ENCODE measurements at regions not wholly inside any gene's neighbourhood (a gene's known extent, or its start where the extent isn't known, plus 50 kb on each side); places are given as distances from the start of the nearest gene placed in this dataset.
A peak's percentile ranks its signal among the peaks of the same experiment; 100 is the strongest.

DNA sequence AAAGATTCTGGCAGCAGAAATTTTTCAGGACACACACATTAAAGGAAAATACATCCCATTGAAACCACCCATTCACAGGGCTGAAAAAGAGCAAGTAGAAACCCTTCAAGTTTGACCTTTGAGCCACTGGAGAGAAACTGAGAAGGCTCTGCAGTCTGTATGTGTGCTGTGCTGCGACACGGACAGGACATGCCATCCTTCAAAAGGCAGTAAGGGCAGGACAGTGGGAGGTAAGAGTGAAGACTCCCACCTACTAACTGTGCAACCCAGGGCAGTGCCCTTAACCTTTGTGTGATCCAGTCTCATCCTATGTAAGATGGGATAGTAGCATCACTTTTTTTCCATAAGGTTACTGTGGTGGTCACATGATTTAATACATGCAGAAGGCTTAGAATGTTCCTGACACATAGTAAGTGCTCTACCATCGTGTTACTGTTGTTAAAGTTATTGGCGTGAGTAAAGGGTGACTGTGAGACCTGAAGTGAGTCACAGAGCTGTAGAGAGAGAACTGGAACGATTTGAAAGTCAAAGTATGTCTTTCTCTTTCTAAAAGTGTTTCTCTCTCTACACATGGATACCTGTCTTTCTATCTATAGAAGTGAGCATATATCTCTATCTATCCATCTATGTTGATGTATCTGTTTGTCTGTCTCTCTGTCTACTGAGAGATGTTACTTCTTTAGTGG is 153.7 kb upstream of the OLIG3 start:
- no peak overlapping the region for H3K4me3 ChIP-seq (ENCODE audit: control insufficient read depth, low read depth, low read length)
- peak; percentile 57 for DNase-seq (ENCODE audit: low read depth)

DNA sequence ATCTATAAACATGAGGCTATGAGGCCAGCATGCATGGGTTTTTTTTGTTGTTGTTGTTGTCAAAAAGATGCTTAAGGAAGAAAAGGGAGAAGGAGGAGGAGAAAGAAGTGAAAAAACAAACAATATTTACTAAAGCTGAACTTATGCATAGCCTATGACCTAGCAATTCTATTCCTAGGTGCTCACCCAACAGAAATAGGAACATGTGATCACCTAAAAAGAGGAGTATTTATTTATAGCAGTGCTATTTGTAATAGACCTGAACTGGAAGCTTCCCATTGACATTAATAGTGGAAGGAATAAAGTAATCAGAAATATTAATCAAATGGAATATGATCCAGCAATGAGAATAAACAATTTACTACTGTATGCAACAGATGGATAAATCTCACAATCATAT is 156.5 kb upstream of the OLIG3 start:
- H3K4me3 ChIP-seq (ENCODE audit: control insufficient read depth, low read depth, low read length): no peak overlapping the region

More for the DNA sequence above, 153.7 kb upstream of the OLIG3 start:
- TF ChIP-seq, protein P1, sequence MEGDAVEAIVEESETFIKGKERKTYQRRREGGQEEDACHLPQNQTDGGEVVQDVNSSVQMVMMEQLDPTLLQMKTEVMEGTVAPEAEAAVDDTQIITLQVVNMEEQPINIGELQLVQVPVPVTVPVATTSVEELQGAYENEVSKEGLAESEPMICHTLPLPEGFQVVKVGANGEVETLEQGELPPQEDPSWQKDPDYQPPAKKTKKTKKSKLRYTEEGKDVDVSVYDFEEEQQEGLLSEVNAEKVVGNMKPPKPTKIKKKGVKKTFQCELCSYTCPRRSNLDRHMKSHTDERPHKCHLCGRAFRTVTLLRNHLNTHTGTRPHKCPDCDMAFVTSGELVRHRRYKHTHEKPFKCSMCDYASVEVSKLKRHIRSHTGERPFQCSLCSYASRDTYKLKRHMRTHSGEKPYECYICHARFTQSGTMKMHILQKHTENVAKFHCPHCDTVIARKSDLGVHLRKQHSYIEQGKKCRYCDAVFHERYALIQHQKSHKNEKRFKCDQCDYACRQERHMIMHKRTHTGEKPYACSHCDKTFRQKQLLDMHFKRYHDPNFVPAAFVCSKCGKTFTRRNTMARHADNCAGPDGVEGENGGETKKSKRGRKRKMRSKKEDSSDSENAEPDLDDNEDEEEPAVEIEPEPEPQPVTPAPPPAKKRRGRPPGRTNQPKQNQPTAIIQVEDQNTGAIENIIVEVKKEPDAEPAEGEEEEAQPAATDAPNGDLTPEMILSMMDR (conservative IDR thresholded peaks at IDR 0.05; ENCODE audit: control insufficient read depth, insufficient read depth, low read depth, low read length): no peak

DNA sequence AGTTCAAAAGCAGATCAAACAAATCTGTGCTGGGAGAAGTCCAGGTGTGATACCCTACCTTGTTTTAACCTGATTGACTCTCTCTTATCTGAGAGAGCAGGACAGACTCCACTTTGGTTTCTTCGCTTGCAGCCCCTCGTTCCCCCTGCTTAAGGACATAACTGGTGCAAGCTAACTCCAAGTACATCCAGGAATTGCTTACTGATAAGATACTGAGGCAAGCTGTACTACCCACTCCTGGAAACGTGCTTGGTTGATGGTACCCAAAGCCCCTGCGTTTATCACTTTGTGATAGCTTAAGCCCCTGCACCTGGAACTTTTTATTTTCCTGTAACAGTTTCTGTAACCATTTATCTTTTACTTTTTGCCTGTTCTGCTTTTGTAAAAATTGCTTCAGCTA is 157.0 kb upstream of the OLIG3 start:
- TF ChIP-seq, protein P1 (conservative IDR thresholded peaks at IDR 0.05; ENCODE audit: control insufficient read depth, insufficient read depth, low read depth, low read length): no peak
- H3K4me3 ChIP-seq (ENCODE audit: control insufficient read depth, low read depth, low read length): no peak overlapping the region
- DNase-seq (ENCODE audit: low read depth): no peak

More for the DNA sequence above, 156.5 kb upstream of the OLIG3 start:
- TF ChIP-seq, protein P1 (conservative IDR thresholded peaks at IDR 0.05; ENCODE audit: control insufficient read depth, insufficient read depth, low read depth, low read length): no peak
- no peak for DNase-seq (ENCODE audit: low read depth)

DNA sequence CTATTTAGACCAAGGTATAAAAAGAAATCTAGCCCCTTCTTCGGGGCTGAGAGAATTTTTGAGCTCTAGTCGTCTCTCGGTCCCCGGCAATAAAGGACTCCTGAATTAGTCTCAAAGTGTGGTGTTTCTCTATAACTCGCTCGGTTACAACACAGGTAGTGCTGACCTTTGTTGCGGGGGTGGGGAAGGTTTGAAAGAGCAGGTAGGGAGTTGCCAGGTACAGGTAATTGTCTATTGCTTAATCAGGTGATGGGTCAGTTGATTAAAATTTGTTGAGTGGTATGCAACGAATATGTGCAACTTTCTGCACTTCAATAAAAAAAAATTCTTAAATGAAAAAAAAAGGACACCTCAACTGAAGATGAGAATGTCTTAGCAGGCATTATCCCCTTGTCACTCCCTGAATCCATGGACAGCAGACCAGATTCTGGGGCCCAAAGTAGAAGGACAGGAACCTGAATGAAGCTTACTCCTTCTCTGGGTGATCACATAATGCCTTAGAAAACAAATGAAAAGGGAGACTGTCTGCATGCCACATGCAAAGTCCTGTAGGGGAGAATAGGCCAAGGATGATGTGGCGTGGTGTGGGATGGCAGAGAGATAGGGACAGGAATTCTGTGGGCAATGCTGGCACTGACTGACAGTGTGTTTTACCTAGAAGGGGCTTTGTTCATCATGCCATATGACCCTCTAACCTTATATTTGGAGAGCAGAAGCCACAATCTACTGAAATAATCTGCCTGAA is 157.6 kb upstream of the OLIG3 start:
- TF ChIP-seq, protein P1 (conservative IDR thresholded peaks at IDR 0.05; ENCODE audit: control insufficient read depth, insufficient read depth, low read depth, low read length): no peak
- H3K4me3 ChIP-seq (ENCODE audit: control insufficient read depth, low read depth, low read length): no peak overlapping the region
- no peak for DNase-seq (ENCODE audit: low read depth)

DNA sequence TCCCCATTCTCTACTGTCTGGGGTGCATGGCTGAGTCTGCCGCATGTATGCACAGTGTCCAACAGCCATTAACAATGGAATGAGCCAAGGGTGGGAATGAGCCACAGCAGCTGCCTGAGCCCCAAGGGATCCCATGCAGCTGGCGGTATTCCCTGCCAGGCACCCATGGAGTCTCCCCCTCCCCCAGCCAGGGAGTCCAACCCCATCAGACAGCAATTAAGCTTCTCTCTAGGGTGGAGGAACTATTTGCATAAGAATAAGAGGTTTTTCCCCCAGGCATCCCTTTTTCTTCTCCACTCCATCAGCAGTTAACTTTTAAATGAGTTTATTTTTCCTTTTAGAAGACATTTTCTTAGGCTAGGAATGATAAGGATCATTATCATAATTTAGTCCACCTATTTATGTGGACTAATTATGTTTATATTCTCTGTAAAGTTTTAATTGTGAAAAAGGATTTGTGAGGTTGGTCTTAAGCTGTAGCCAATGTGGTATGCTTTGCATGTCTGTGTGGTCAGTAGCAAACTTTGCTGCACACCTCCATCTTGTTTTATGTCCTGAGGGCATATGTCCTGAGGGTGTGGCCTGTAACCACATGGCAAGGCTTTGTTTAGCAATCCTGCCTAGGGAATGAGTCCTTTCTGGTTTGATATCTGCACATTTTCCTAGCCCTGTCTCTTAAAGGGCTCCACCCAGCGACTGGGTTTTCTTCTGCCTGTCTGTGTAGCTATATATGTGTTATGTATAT is 158.9 kb upstream of the OLIG3 start:
- DNase-seq (ENCODE audit: low read depth): no peak
- TF ChIP-seq, protein P1 (conservative IDR thresholded peaks at IDR 0.05; ENCODE audit: control insufficient read depth, insufficient read depth, low read depth, low read length): no peak
- H3K4me3 ChIP-seq (ENCODE audit: control insufficient read depth, low read depth, low read length): no peak overlapping the region

DNA sequence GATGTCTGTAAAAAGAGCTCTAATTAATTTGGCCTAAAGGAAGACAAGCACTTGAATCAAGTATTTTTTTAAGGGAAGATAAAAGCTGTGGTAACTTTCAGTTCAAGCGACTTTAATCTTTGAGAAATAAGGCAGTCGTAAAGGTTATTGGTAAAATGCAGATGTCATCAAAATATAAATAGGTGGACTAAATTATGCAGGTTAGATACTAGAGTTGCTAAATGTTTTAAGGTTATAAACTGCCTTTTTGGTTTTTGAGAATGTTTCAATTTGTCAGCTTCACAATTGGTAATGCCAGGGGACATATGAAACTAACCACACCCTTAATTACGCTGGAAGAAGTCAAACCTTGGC is 159.5 kb upstream of the OLIG3 start:
- DNase-seq (ENCODE audit: low read depth): no peak
- TF ChIP-seq, protein P1 (conservative IDR thresholded peaks at IDR 0.05; ENCODE audit: control insufficient read depth, insufficient read depth, low read depth, low read length): no peak
- no peak overlapping the region for H3K4me3 ChIP-seq (ENCODE audit: control insufficient read depth, low read depth, low read length)

Measured in fibroblast of mammary gland (primary cell).